ENCODE measurements at regions not wholly inside any gene's neighbourhood (a gene's known extent, or its start where the extent isn't known, plus 50 kb on each side); places are given as distances from the start of the nearest gene placed in this dataset.

GRCh38 chr5:89662499-89662898 lies 747.1 kb downstream of the CETN3 start:
- TF ChIP-seq SUZ12 (IDR thresholded peaks at IDR 0.05; ENCODE audit: extremely low read depth, insufficient read depth, insufficient read length) (no peak), ZNF274 (IDR thresholded peaks at IDR 0.05; ENCODE audit: low read depth, low read length) (no peak), YY1 (IDR thresholded peaks at IDR 0.05; ENCODE audit: insufficient read depth, insufficient read length) (no peak)

Data from NT2/D1 (cell line).